SK-N-SH (cell line): ENCODE measurements at regions not wholly inside any gene's neighbourhood (a gene's known extent, or its start where the extent isn't known, plus 50 kb on each side); places are given as distances from the start of the nearest gene placed in this dataset.

ENCODE experiments used
- CTCF ChIA-PET: fragments of 300-600, 350-600 bp; formaldehyde crosslinking; extraction: SDS; loops from one replicate; lab custom pipeline; 2021; lab: Yijun Ruan, JAX
- POLR2A ChIA-PET: fragments of 350-600 bp; sonication (Branson Sonifier 250); formaldehyde crosslinking; extraction: SDS; loops from one replicate; lab custom pipeline; 2020; ENCODE audit warnings: antibody characterized with exemption, inconsistent platforms; lab: Yijun Ruan, JAX
- DNase-seq: peaks from one replicate; pipeline ENCODE4 v3.0.0; 2012
- H2AFZ ChIP-seq: fragments of 200-600 bp; sonication (generic); 2 replicates; pipeline ENCODE4 v1.8.1; 2016; ENCODE audit warnings: antibody characterized with exemption, mild to moderate bottlenecking, low read depth
- H3F3A ChIP-seq: fragments of 200-600 bp; sonication (generic); replicated peaks from 2 replicates; pipeline ENCODE3; 2016; ENCODE audit warnings: antibody characterized with exemption, mild to moderate bottlenecking; ENCODE audit not compliant: insufficient read depth
- H3K27ac ChIP-seq, 2 experiments: fragments of 200-500 bp in 1 of 2; fragments of 200-600 bp in 1 of 2; sonication (Bioruptor generic) in 1 of 2; sonication (generic), shearing (Covaris generic) in 1 of 2; 2 replicates each; pipeline versions ENCODE4 v1.5.1 to v1.6.1; 2014 to 2016; ENCODE audit warnings: low read depth in 2 of 2, inconsistent platforms in 1 of 2, low read length in 1 of 2, mild to moderate bottlenecking in 1 of 2, mixed read lengths in 1 of 2
- H3K27me3 ChIP-seq: fragments of 200-600 bp; sonication (generic), shearing (Covaris generic); 2 replicates; pipeline ENCODE4 v1.6.1; 2016; ENCODE audit warnings: mixed run types; ENCODE audit not compliant: insufficient read depth
- H3K36me3 ChIP-seq, 2 experiments: fragments of 200-500 bp in 1 of 2; fragments of 200-600 bp in 1 of 2; sonication (Bioruptor generic) in 1 of 2; sonication (generic) in 1 of 2; replicated peaks in 1 of 2; 2 replicates each; pipeline versions ENCODE3 to v1.5.1; 2014 to 2016; ENCODE audit warnings: low read length in 1 of 2, mild to moderate bottlenecking in 1 of 2; ENCODE audit not compliant: insufficient read depth in 2 of 2, control insufficient read depth in 1 of 2
- H3K4me1 ChIP-seq, 2 experiments: fragments of 200-500 bp in 1 of 2; fragments of 200-600 bp in 1 of 2; sonication (Bioruptor generic) in 1 of 2; sonication (generic), shearing (Covaris generic) in 1 of 2; 2 replicates each; pipeline versions ENCODE4 v1.5.1 to v1.6.1; 2014 to 2016; ENCODE audit warnings: low read depth in 1 of 2, low read length in 1 of 2, mixed run types in 1 of 2; ENCODE audit not compliant: insufficient read depth in 2 of 2, control insufficient read depth in 1 of 2
- H3K4me2 ChIP-seq: fragments of 200-600 bp; sonication (generic), shearing (Covaris generic); 2 replicates; pipeline ENCODE4 v1.6.1; 2017; ENCODE audit warnings: mixed run types
- H3K4me3 ChIP-seq, 2 experiments: fragments of 200-500 bp in 1 of 2; fragments of 200-600 bp in 1 of 2; sonication (Bioruptor generic) in 1 of 2; sonication (generic), shearing (Covaris generic) in 1 of 2; 2 replicates each; pipeline versions ENCODE4 v1.5.1 to v1.8.1; 2014 to 2016; ENCODE audit warnings: low read depth in 2 of 2, inconsistent platforms in 1 of 2, low read length in 1 of 2, mild to moderate bottlenecking in 1 of 2, mixed read lengths in 1 of 2, moderate library complexity in 1 of 2
- H3K79me2 ChIP-seq: fragments of 200-600 bp; sonication (generic); 2 replicates; pipeline ENCODE4 v1.8.1; 2017; ENCODE audit warnings: mild to moderate bottlenecking; ENCODE audit not compliant: insufficient read depth
- H3K9ac ChIP-seq: fragments of 200-600 bp; sonication (generic); 2 replicates; pipeline ENCODE4 v1.6.1; 2017; ENCODE audit warnings: mixed run types
- H3K9me2 ChIP-seq: fragments of 200-600 bp; sonication (generic); 2 replicates; pipeline ENCODE4 v1.6.1; 2017; ENCODE audit warnings: mixed run types
- H3K9me3 ChIP-seq: fragments of 200-600 bp; sonication (generic); 2 replicates; pipeline ENCODE4 v1.6.1; 2017; ENCODE audit warnings: mixed run types, mild to moderate bottlenecking, moderate library complexity
- H4K20me1 ChIP-seq: fragments of 200-600 bp; sonication (generic); 2 replicates; pipeline ENCODE4 v1.6.1; 2017; ENCODE audit warnings: mild to moderate bottlenecking, mixed run types; ENCODE audit not compliant: insufficient read depth
- EP300 ChIP-seq, 2 experiments: IDR thresholded peaks; 2 replicates each; pipeline versions ENCODE4 v1.4.0 to v1.6.1; 2012; ENCODE audit warnings: borderline replicate concordance in 1 of 2, low read depth in 1 of 2, low read length in 1 of 2
- EZH2phosphoT487 ChIP-seq: fragments of 200-600 bp; sonication (generic); IDR thresholded peaks from 2 replicates; pipeline ENCODE4 v1.6.1; 2017; ENCODE audit warnings: low read depth, mixed run types, mild to moderate bottlenecking, antibody characterized with exemption, moderate library complexity, borderline replicate concordance
- FOXM1 ChIP-seq: IDR thresholded peaks from 2 replicates; pipeline ENCODE4 v1.4.0; 2012; ENCODE audit warnings: low read depth, mild to moderate bottlenecking
- MXI1 ChIP-seq: IDR thresholded peaks from 2 replicates; pipeline ENCODE4 v1.6.1; 2012; ENCODE audit warnings: mild to moderate bottlenecking, low read depth, low read length, improper control_type of control experiment
- NFIC ChIP-seq: IDR thresholded peaks from 2 replicates; pipeline ENCODE4 v1.4.0; 2012; ENCODE audit warnings: borderline replicate concordance
- NRF1 ChIP-seq: IDR thresholded peaks from 2 replicates; pipeline ENCODE4 v1.6.1; 2012; ENCODE audit warnings: low read depth, mild to moderate bottlenecking, low read length
- PBX3 ChIP-seq: IDR thresholded peaks from 2 replicates; pipeline ENCODE4; 2012
- POLR2AphosphoS5 ChIP-seq: IDR thresholded peaks from 2 replicates; pipeline ENCODE4 v1.6.1; 2012; ENCODE audit warnings: low read depth, low read length
- RAD21 ChIP-seq: IDR thresholded peaks from 2 replicates; pipeline ENCODE4 v1.6.1; 2012; ENCODE audit warnings: mild to moderate bottlenecking, low read length
- RXRA ChIP-seq: IDR thresholded peaks from 2 replicates; pipeline ENCODE4 v1.4.0; 2012; ENCODE audit warnings: low read depth, mild to moderate bottlenecking, borderline replicate concordance
- TAF1 ChIP-seq: IDR thresholded peaks from 2 replicates; pipeline ENCODE4 v1.6.1; 2012; ENCODE audit warnings: low read depth, mild to moderate bottlenecking, low read length, moderate library complexity, borderline replicate concordance
- TCF12 ChIP-seq: IDR thresholded peaks from 2 replicates; pipeline ENCODE4 v1.4.0; 2012
- USF1 ChIP-seq: IDR thresholded peaks from 2 replicates; pipeline ENCODE4 v1.4.0; 2012; ENCODE audit warnings: low read depth, borderline replicate concordance
- ZBTB33 ChIP-seq: IDR thresholded peaks from 2 replicates; pipeline ENCODE4 v1.4.0; 2012; ENCODE audit warnings: low read depth, borderline replicate concordance
- WGBS: methylation state at CpG from one replicate; pipeline ENCODE4 v1.1.6; 2017; ENCODE audit warnings: low lambda C conversion rate; 5-methylcytosine and 5-hydroxymethylcytosine counted together
- TF ChIP-seq, protein P1 (sequence below): IDR thresholded peaks from 2 replicates; pipeline ENCODE4 v1.4.0; 2012; ENCODE audit warnings: low read depth

DNA sequence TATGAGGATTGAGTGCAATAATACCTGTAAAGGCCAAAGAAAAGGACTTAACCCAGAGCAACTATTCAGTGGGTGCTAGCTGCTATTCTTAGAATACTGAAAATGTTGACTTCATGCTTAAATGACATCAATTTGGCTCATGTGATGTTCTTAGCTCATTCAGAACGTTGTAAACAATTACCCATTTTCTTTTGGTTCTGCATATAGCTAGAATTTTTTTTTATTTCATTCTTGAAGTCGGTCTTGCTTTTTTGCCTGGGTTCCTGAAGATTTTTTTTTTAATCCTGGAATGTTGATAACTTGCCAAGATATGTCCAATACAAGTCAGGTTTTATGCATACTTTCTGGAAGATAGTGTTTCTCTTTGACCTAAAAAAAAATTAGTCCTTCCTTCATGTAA lies 772.0 kb downstream of the LTN1 start:
- Histone ChIP-seq H3F3A (no peaks in the 10 kb centered on the region), H3K9me3 (no peaks in the 10 kb centered on the region), H3K4me1 (peaks cover 0 to 2% of the 10 kb centered on the region in 2 experiments; a peak in 2 of 4 replicates), H3K4me3 (no peak overlapping the region), H3K27ac (no peak overlapping the region), H3K36me3 (no peaks in the 10 kb centered on the region), H3K9ac (no peak overlapping the region), H3K79me2 (no peaks in the 10 kb centered on the region), H2AFZ (no peak overlapping the region), H4K20me1 (no peaks in the 10 kb centered on the region), H3K9me2 (no peaks in the 10 kb centered on the region), H3K4me2 (no peak overlapping the region), H3K27me3 (no peaks in the 10 kb centered on the region)
- POLR2A ChIA-PET: no interaction called here
- CTCF ChIA-PET: no interaction called here
- DNase-seq: no peak
- WGBS: 47% methylated on average over 2 of the region's 2 CpGs
- TF ChIP-seq NFIC (peak; percentile 40; the same call in 1 of the 2 replicates), FOXM1 (no peak), RAD21 (no peak)

DNA sequence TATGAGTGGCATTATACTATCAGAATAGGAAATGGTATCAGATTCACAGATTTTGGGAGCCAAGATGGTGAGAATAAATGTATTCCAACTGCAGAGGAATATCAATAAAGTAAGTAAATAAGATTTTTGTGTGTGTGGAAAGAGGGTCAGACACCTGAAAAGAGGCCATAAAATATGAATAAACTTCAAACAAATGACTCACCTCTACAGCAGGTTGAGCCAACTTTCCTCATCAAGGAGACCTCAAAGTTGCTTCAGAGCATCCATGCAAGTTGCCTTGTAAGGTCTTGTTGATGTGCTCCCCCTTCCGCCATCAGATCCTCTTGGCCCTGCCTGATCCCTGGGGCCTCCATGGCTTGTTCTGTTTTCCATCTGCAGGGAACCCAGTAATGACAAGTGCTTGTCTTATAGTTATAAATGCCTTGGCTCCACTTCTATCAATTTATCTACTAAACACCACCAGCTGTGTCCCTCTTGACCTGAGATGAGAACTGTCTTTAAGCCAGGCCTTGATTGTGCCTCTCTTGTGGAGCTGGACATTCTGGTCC lies 775.6 kb downstream of the LTN1 start:
- no peaks in the 10 kb centered on the region for H3F3A ChIP-seq
- no peak overlapping the region for H3K27ac ChIP-seq
- no peaks in the 10 kb centered on the region for H3K27me3 ChIP-seq
- H3K9ac ChIP-seq: no peak overlapping the region
- no peaks in the 10 kb centered on the region for H3K36me3 ChIP-seq
- H3K4me1 ChIP-seq: no peaks in the 10 kb centered on the region; a peak in 1 of 4 replicates
- no peak overlapping the region for H3K4me3 ChIP-seq
- no peaks in the 10 kb centered on the region for H4K20me1 ChIP-seq
- POLR2A ChIA-PET: no interaction called here
- H3K4me2 ChIP-seq: no peak overlapping the region
- TF ChIP-seq USF1 (no peak), EZH2phosphoT487 (no peak), EP300 (IDR thresholded peaks at IDR 0.05; ENCODE audit: borderline replicate concordance in 1 of 2, low read depth in 1 of 2, low read length in 1 of 2) (no peak), RXRA (no peak), TAF1 (no peak), RAD21 (no peak), PBX3 (no peak), NRF1 (no peak), POLR2AphosphoS5 (no peak), TCF12 (no peak), ZBTB33 (no peak), MXI1 (no peak)
- TF ChIP-seq, protein P1, sequence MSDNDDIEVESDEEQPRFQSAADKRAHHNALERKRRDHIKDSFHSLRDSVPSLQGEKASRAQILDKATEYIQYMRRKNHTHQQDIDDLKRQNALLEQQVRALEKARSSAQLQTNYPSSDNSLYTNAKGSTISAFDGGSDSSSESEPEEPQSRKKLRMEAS: no peak
- TF ChIP-seq, all 33 proteins: peak for 0
- Histone ChIP-seq H3K9me2 (no peaks in the 10 kb centered on the region), H3K9me3 (no peaks in the 10 kb centered on the region), H2AFZ (no peak overlapping the region), H3K79me2 (no peaks in the 10 kb centered on the region)
- CTCF ChIA-PET: no interaction called here
- DNase-seq: no peak
- WGBS: 0% methylated on average over 1 of the region's 1 CpG
